ENCODE measurements at regions not wholly inside any gene's neighbourhood (a gene's known extent, or its start where the extent isn't known, plus 50 kb on each side); places are given as distances from the start of the nearest gene placed in this dataset.

- H3K36me3 ChIP-seq (ENCODE audit: low read length) = no peaks in the 10 kb centered on the region
- no peaks in the 10 kb centered on the region for H3K9me2 ChIP-seq (replicated peaks; ENCODE audit: insufficient read depth, low read length)
- H2AFZ ChIP-seq (ENCODE audit: low read depth, low read length, severe bottlenecking) = no peak overlapping the region
- no peak for TF ChIP-seq EZH2phosphoT487 (conservative IDR thresholded peaks at IDR 0.05; ENCODE audit: low read length)
- TF ChIP-seq, protein P1, sequence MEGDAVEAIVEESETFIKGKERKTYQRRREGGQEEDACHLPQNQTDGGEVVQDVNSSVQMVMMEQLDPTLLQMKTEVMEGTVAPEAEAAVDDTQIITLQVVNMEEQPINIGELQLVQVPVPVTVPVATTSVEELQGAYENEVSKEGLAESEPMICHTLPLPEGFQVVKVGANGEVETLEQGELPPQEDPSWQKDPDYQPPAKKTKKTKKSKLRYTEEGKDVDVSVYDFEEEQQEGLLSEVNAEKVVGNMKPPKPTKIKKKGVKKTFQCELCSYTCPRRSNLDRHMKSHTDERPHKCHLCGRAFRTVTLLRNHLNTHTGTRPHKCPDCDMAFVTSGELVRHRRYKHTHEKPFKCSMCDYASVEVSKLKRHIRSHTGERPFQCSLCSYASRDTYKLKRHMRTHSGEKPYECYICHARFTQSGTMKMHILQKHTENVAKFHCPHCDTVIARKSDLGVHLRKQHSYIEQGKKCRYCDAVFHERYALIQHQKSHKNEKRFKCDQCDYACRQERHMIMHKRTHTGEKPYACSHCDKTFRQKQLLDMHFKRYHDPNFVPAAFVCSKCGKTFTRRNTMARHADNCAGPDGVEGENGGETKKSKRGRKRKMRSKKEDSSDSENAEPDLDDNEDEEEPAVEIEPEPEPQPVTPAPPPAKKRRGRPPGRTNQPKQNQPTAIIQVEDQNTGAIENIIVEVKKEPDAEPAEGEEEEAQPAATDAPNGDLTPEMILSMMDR (IDR thresholded peaks at IDR 0.05; ENCODE audit: insufficient read depth, low read length, poor library complexity, severe bottlenecking) = no peak
- H3K79me2 ChIP-seq (ENCODE audit: insufficient read depth, low read length) = no peaks in the 10 kb centered on the region
- H3K9ac ChIP-seq (ENCODE audit: low read length) = no peak overlapping the region
- no peaks in the 10 kb centered on the region for H3K27me3 ChIP-seq (ENCODE audit: low read length)
- H3K4me3 ChIP-seq (ENCODE audit: insufficient read depth, low read length, poor library complexity, severe bottlenecking) = no peak overlapping the region
- H3K4me2 ChIP-seq (ENCODE audit: low read depth, low read length, poor library complexity, severe bottlenecking) = no peak overlapping the region
- H3F3A ChIP-seq (ENCODE audit: insufficient read depth) = no peaks in the 10 kb centered on the region
- 0 out of 2 replicates have a peak, but pooled peaks cover 4% of the 10 kb centered on the region for H3K9me3 ChIP-seq (ENCODE audit: insufficient read depth, low read length)
- no peak overlapping the region for H3K27ac ChIP-seq (ENCODE audit: low read depth, low read length)
- no peaks in the 10 kb centered on the region for H4K20me1 ChIP-seq (ENCODE audit: low read depth, low read length)
Observed at GRCh38 chr6:19408331-19408730, 428.8 kb upstream of the ID4 start.

GRCh38 chr6:19410481-19410880 lies 426.7 kb upstream of the ID4 start:
- H3K4me3 ChIP-seq (ENCODE audit: insufficient read depth, low read length, poor library complexity, severe bottlenecking) = no peak overlapping the region
- H3K27ac ChIP-seq (ENCODE audit: low read depth, low read length) = no peak overlapping the region
- H3K9me3 ChIP-seq (ENCODE audit: insufficient read depth, low read length) = no peaks in the 10 kb centered on the region
- no peak overlapping the region for H2AFZ ChIP-seq (ENCODE audit: low read depth, low read length, severe bottlenecking)
- no peaks in the 10 kb centered on the region for H3K9me2 ChIP-seq (replicated peaks; ENCODE audit: insufficient read depth, low read length)
- H4K20me1 ChIP-seq (ENCODE audit: low read depth, low read length) = no peaks in the 10 kb centered on the region
- TF ChIP-seq EZH2phosphoT487 (conservative IDR thresholded peaks at IDR 0.05; ENCODE audit: low read length) = no peak
- TF ChIP-seq, protein P1 (IDR thresholded peaks at IDR 0.05; ENCODE audit: insufficient read depth, low read length, poor library complexity, severe bottlenecking) = no peak
- no peaks in the 10 kb centered on the region for H3K36me3 ChIP-seq (ENCODE audit: low read length)
- H3K9ac ChIP-seq (ENCODE audit: low read length) = no peak overlapping the region
- no peaks in the 10 kb centered on the region for H3K27me3 ChIP-seq (ENCODE audit: low read length)
- H3F3A ChIP-seq (ENCODE audit: insufficient read depth) = no peaks in the 10 kb centered on the region
- H3K79me2 ChIP-seq (ENCODE audit: insufficient read depth, low read length) = no peaks in the 10 kb centered on the region
- no peak overlapping the region for H3K4me2 ChIP-seq (ENCODE audit: low read depth, low read length, poor library complexity, severe bottlenecking)

DNA sequence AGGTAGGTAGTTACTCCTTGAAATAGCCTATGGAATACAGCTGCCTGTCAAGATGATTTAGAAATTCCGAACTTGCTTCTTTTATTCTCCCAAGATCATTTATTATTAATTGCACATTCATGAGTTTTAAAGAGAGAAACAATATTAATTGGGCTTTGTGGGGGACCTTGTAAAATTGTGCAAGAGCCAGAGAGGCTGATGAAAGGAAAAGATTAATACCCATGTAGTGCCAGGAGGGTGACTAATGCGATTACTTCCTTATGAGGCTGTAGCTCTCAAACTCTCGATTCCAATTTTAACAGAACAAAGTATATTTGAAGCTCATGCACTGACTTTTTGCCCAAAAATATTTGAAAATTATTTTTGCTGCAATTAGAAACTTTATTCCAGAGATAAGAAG lies 423.8 kb upstream of the ID4 start:
- Histone ChIP-seq H3K36me3 (ENCODE audit: low read length) (no peaks in the 10 kb centered on the region), H3K9me3 (ENCODE audit: insufficient read depth, low read length) (no peaks in the 10 kb centered on the region), H3K79me2 (ENCODE audit: insufficient read depth, low read length) (no peaks in the 10 kb centered on the region), H4K20me1 (ENCODE audit: low read depth, low read length) (no peaks in the 10 kb centered on the region), H3K4me2 (ENCODE audit: low read depth, low read length, poor library complexity, severe bottlenecking) (no peak overlapping the region), H2AFZ (ENCODE audit: low read depth, low read length, severe bottlenecking) (no peak overlapping the region), H3K4me3 (ENCODE audit: insufficient read depth, low read length, poor library complexity, severe bottlenecking) (no peak overlapping the region), H3K27me3 (ENCODE audit: low read length) (no peaks in the 10 kb centered on the region), H3F3A (ENCODE audit: insufficient read depth) (no peaks in the 10 kb centered on the region), H3K9me2 (replicated peaks; ENCODE audit: insufficient read depth, low read length) (no peaks in the 10 kb centered on the region), H3K27ac (ENCODE audit: low read depth, low read length) (no peak overlapping the region), H3K9ac (ENCODE audit: low read length) (no peak overlapping the region)
- TF ChIP-seq EZH2phosphoT487 (conservative IDR thresholded peaks at IDR 0.05; ENCODE audit: low read length) = no peak
- TF ChIP-seq, protein P1 (IDR thresholded peaks at IDR 0.05; ENCODE audit: insufficient read depth, low read length, poor library complexity, severe bottlenecking) = no peak
